Dendritic cell treated with granulocyte-macrophage colony-stimulating factor and Interleukin-4, amounts not matched to agents 40 ng/mL and 50 ng/mL, for 4 days (primary cell): ENCODE measurements at regions not wholly inside any gene's neighbourhood (a gene's known extent, or its start where the extent isn't known, plus 50 kb on each side); places are given as distances from the start of the nearest gene placed in this dataset.

Source experiments
- H3K27ac Mint-ChIP-seq: one replicate; pipeline ENCODE4 v1.8.0; 2022; ENCODE audit warnings: mild to moderate bottlenecking, mixed read lengths
- H3K27me3 Mint-ChIP-seq: one replicate; pipeline ENCODE4 v1.8.0; 2022; ENCODE audit warnings: mild to moderate bottlenecking, mixed read lengths
- H3K36me3 Mint-ChIP-seq: one replicate; pipeline ENCODE4 v1.8.0; 2022; ENCODE audit warnings: low read depth, mixed read lengths
- H3K4me1 Mint-ChIP-seq: one replicate; pipeline ENCODE4 v1.8.0; 2022; ENCODE audit warnings: low read depth, mixed read lengths
- H3K4me3 Mint-ChIP-seq: one replicate; pipeline ENCODE4 v1.8.0; 2022; ENCODE audit warnings: mild to moderate bottlenecking, moderate library complexity, mixed read lengths
- H3K9me3 Mint-ChIP-seq: one replicate; pipeline ENCODE4 v1.8.0; 2022; ENCODE audit warnings: mixed read lengths
- intact Hi-C: fragments of 100-400 bp; cut with micrococcal nuclease; formaldehyde crosslinking; loops from one replicate; pipeline ENCODE4 v1.15.0; 2022

- Mint-ChIP-seq H3K9me3 (peaks cover 24% of the 10 kb centered on the region), H3K27me3 (no peaks in the 10 kb centered on the region), H3K4me3 (no peak overlapping the region), H3K27ac (no peak overlapping the region), H3K36me3 (no peaks in the 10 kb centered on the region), H3K4me1 (no peaks in the 10 kb centered on the region)
- intact Hi-C loops = no loop called here
These were observed 394.6 kb upstream of the LRATD1 start for GRCh38 chr2:14237902-14238301.

DNA sequence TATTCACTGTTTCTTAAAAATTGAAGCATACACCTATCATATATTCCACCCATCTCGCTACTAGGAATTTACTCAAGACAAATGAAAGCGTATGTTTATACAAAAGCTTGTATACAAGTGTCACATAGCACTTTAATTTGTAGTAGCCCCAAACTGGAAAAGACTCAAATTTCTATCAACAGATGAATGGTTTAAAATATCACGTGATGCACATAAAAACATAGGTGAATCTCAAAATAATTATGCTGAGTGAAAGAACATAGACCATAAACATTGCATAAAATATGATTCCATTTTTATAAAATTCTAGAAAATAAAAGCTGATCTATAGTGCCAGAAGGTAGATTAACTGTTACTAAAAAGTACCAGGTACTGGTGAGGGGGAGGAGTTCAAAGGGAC, 392.9 kb upstream of the LRATD1 start:
- intact Hi-C loops = no loop called here
- H3K36me3 Mint-ChIP-seq = no peaks in the 10 kb centered on the region
- H3K4me3 Mint-ChIP-seq = no peak overlapping the region
- H3K4me1 Mint-ChIP-seq = no peaks in the 10 kb centered on the region
- H3K27ac Mint-ChIP-seq = no peak overlapping the region
- H3K9me3 Mint-ChIP-seq = peaks cover 17% of the 10 kb centered on the region
- no peaks in the 10 kb centered on the region for H3K27me3 Mint-ChIP-seq

GRCh38 chr2:14240868-14241267, 391.6 kb upstream of the LRATD1 start:
- H3K27me3 Mint-ChIP-seq = no peaks in the 10 kb centered on the region
- H3K4me1 Mint-ChIP-seq = no peaks in the 10 kb centered on the region
- H3K36me3 Mint-ChIP-seq = no peaks in the 10 kb centered on the region
- H3K4me3 Mint-ChIP-seq = no peak overlapping the region
- intact Hi-C loops = no loop called here
- peaks cover 11% of the 10 kb centered on the region for H3K9me3 Mint-ChIP-seq
- H3K27ac Mint-ChIP-seq = no peak overlapping the region

DNA sequence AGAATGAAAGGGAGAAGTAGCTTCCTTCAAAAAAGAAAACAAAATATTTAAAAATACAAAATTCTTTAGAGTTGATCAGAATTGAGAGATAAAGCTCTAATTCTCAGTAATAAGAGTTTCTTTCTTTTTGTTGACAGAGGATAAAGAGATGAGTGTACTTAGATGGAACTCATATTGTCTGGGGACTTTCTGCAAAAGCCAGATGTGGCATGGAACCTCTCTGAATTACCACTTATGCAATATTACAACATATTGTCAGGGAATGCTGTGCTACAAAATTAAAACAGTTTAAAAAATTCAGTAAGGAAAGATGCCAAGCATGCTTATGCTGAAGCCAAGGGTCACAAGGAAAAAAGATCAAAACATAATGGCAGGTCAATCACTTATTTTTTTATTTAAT, 386.6 kb upstream of the LRATD1 start:
- Mint-ChIP-seq H3K9me3 (peaks cover 8% of the 10 kb centered on the region), H3K27me3 (no peaks in the 10 kb centered on the region), H3K36me3 (no peaks in the 10 kb centered on the region), H3K27ac (no peak overlapping the region), H3K4me3 (no peak overlapping the region), H3K4me1 (no peaks in the 10 kb centered on the region)
- intact Hi-C loops = no loop called here

- H3K36me3 Mint-ChIP-seq = no peaks in the 10 kb centered on the region
- H3K4me3 Mint-ChIP-seq = no peak overlapping the region
- H3K4me1 Mint-ChIP-seq = no peaks in the 10 kb centered on the region
- intact Hi-C loops = no loop called here
- H3K27ac Mint-ChIP-seq = no peak overlapping the region
- H3K9me3 Mint-ChIP-seq = peaks cover 41% of the 10 kb centered on the region
- H3K27me3 Mint-ChIP-seq = no peaks in the 10 kb centered on the region
These were observed 377.2 kb upstream of the LRATD1 start for GRCh38 chr2:14255135-14255820.

DNA sequence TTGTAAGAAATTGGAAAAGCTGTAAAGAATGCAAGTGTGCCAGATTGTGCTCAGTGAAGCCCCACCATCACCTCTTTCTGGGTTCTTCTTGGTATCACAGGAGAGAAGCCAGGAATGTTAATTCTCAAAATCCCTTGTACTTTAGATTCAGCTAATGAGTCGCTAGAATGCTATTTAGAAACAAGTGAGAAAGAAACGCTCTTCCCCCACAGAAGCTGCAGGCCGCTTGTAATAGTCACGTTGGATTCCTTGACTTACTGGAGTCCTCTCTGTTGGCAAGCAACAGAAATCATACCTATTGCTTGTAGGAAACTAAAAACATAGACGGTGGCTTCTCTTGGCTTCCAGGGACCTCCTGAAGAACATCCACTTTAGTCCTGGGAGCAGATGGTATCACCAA, 375.6 kb upstream of the LRATD1 start:
- intact Hi-C loops = no loop called here
- H3K4me1 Mint-ChIP-seq = no peaks in the 10 kb centered on the region

GRCh38 chr2:14257801-14258507, 374.6 kb upstream of the LRATD1 start:
- H3K36me3 Mint-ChIP-seq = no peaks in the 10 kb centered on the region
- no peak overlapping the region for H3K27ac Mint-ChIP-seq
- H3K4me3 Mint-ChIP-seq = no peak overlapping the region
- H3K4me1 Mint-ChIP-seq = no peaks in the 10 kb centered on the region
- intact Hi-C loops = no loop called here
- no peaks in the 10 kb centered on the region for H3K27me3 Mint-ChIP-seq
- H3K9me3 Mint-ChIP-seq = peaks cover 35% of the 10 kb centered on the region

More for the DNA sequence above, 375.6 kb upstream of the LRATD1 start:
- no peaks in the 10 kb centered on the region for H3K27me3 Mint-ChIP-seq
- no peak overlapping the region for H3K27ac Mint-ChIP-seq
- H3K36me3 Mint-ChIP-seq = no peaks in the 10 kb centered on the region
- no peak overlapping the region for H3K4me3 Mint-ChIP-seq
- H3K9me3 Mint-ChIP-seq = peaks cover 35% of the 10 kb centered on the region

DNA sequence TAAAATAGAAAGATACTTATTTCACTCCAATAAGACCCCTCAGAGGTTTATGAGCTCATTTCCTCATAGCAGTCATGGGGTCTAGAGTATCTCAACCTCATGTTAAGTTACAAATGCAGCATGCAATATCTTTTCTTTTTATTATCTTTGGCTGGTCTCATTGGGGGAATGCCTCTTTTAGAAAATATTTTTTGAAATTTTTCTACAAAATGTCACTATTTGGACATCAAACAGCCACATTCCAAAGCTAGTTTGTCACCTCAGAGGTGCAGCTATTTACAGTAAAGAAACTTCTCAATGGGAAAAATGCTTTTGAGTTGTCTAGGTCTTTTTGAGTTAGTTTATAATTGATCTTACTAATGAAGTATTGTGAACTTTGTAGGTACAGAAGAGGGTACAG, 370.7 kb upstream of the LRATD1 start:
- H3K9me3 Mint-ChIP-seq = peaks cover 32% of the 10 kb centered on the region
- no peak overlapping the region for H3K27ac Mint-ChIP-seq
- no peaks in the 10 kb centered on the region for H3K4me1 Mint-ChIP-seq
- H3K27me3 Mint-ChIP-seq = no peaks in the 10 kb centered on the region
- intact Hi-C loops = no loop called here
- H3K36me3 Mint-ChIP-seq = no peaks in the 10 kb centered on the region
- H3K4me3 Mint-ChIP-seq = no peak overlapping the region

GRCh38 chr2:14263053-14263452, 369.5 kb upstream of the LRATD1 start:
- Mint-ChIP-seq H3K36me3 (no peaks in the 10 kb centered on the region), H3K27ac (no peak overlapping the region), H3K4me1 (no peaks in the 10 kb centered on the region), H3K27me3 (no peaks in the 10 kb centered on the region), H3K9me3 (peaks cover 42% of the 10 kb centered on the region), H3K4me3 (no peak overlapping the region)
- intact Hi-C loops = no loop called here

DNA sequence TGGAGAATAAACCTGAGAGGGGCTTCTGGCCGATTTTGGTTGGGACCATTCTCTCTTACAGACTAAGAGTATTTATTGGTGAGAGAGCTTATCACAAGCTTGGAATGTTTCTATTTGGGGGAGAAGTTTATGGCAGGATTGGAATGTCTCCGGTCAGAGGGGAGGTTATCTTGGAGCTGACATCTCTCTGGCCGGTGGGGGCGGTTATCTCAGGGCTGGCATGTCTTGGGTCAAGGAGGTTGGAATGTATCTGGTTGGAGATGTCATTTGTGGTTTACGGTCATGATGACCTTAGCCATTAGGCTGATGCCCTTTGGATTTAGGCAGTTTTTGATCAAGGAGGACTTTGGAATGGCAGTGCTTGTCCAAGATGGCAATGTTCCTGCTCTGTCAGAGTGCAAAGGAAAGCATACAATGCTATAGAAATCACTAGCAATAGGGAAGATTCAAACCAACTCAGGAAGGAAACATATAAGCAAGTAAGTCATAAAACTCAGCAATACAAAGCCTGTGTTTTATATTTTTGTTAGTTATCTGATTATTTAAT, 362.4 kb upstream of the LRATD1 start:
- Mint-ChIP-seq H3K36me3 (no peaks in the 10 kb centered on the region), H3K9me3 (peaks cover 52% of the 10 kb centered on the region), H3K27ac (no peak overlapping the region), H3K27me3 (no peaks in the 10 kb centered on the region), H3K4me3 (no peak overlapping the region), H3K4me1 (no peaks in the 10 kb centered on the region)
- intact Hi-C loops = no loop called here

DNA sequence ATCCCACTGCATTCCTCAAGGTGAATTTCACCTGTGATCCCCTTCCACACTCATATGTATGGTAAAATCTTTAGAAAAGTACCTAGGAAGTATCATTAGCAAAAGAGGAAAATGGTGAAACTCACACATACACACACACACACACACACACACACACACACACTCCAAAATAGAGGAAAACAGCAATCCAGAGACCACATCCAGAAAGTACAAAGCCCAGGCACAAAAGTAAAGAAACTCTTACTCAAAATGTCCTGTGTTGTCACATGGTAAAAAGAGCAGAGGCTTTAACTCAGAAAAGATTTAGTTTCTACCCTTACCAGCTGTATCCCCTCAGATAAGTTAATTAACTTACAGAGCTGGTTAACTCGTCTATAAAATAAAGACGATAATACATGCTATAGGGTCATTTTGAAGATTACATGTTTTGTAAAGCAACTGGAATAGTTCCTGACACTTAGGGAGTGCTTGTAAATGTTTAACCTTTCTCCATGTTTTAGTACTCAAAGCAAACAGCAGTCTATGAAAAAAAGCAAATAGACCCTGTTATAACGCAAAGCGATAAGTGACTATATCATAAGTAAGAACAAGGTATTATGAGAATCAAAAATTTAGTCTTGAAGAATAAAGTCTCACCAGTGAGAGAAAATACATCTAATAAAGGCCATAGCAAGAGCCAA, 360.0 kb upstream of the LRATD1 start:
- no peak overlapping the region for H3K27ac Mint-ChIP-seq
- no peaks in the 10 kb centered on the region for H3K27me3 Mint-ChIP-seq
- H3K36me3 Mint-ChIP-seq = no peaks in the 10 kb centered on the region
- intact Hi-C loops = no loop called here
- no peak overlapping the region for H3K4me3 Mint-ChIP-seq
- H3K9me3 Mint-ChIP-seq = peaks cover 35% of the 10 kb centered on the region
- no peaks in the 10 kb centered on the region for H3K4me1 Mint-ChIP-seq

GRCh38 chr2:14273650-14274049, 358.9 kb upstream of the LRATD1 start:
- no peaks in the 10 kb centered on the region for H3K4me1 Mint-ChIP-seq
- H3K36me3 Mint-ChIP-seq = no peaks in the 10 kb centered on the region
- no peaks in the 10 kb centered on the region for H3K27me3 Mint-ChIP-seq
- intact Hi-C loops = no loop called here
- H3K4me3 Mint-ChIP-seq = no peak overlapping the region
- H3K9me3 Mint-ChIP-seq = peaks cover 38% of the 10 kb centered on the region
- H3K27ac Mint-ChIP-seq = no peak overlapping the region

GRCh38 chr2:14284244-14284643, 348.3 kb upstream of the LRATD1 start:
- no peaks in the 10 kb centered on the region for H3K4me1 Mint-ChIP-seq
- no peak overlapping the region for H3K27ac Mint-ChIP-seq
- no peak overlapping the region for H3K4me3 Mint-ChIP-seq
- peaks cover 23% of the 10 kb centered on the region for H3K9me3 Mint-ChIP-seq
- intact Hi-C loops = no loop called here
- H3K27me3 Mint-ChIP-seq = no peaks in the 10 kb centered on the region
- H3K36me3 Mint-ChIP-seq = no peaks in the 10 kb centered on the region

DNA sequence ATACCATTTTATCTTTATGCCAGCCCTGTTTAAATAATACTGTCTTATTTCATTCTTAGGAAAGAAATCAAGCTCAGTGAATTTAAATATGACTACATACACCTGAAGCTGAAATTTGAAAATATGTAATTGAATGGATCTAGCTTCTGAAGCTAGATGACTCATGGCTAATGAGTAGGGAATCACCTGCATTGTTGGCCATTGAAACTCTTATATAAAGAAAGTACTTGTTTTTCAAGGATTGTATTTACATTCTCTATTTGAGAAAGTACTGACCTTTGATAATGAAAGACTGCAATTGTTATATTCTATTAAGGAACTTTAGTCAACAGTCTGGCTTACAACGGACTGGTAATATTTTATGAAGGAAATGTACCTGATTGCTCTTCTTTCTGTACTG, 346.7 kb upstream of the LRATD1 start:
- Mint-ChIP-seq H3K4me3 (no peak overlapping the region), H3K27ac (no peak overlapping the region), H3K4me1 (no peaks in the 10 kb centered on the region), H3K27me3 (no peaks in the 10 kb centered on the region), H3K9me3 (peaks cover 21% of the 10 kb centered on the region), H3K36me3 (no peaks in the 10 kb centered on the region)
- intact Hi-C loops = no loop called here
